ENCODE measurements at regions not wholly inside any gene's neighbourhood (a gene's known extent, or its start where the extent isn't known, plus 50 kb on each side); places are given as distances from the start of the nearest gene placed in this dataset.

DNA sequence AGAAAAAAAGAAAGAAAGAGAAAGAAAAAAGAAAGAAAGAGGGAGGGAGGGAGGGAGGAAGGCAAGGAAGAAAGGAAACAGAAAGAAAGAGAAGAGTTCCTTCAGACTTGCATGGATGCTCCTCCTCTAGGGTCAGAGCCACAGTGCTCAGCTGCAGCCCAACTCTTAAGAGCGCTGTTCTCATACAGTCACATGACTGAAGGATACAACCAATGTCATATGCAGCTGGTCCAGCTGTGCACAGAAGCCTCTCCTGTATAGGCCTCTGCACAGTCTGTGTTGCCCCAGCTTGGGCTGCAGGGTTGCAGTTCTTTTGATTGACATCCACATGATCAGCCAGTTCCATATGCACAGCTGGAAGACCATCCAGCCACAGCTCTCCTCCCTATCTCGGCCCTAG, 86.8 kb upstream of the CTNNB1 start:
- intact Hi-C loops (cut with micrococcal nuclease) = no loop called here
- H3K27ac ChIP-seq (ENCODE audit: extremely low read depth, low read depth, low read length) = no peak overlapping the region
- ChIA-PET CTCF (ENCODE audit: low intra/inter-chr PET ratio) (no interaction called here), POLR2A (interaction anchor here (0.5 kb wide), 1 partner anchor 1830 kb away, joined by 3 read pairs; no protein-coding TSS in a partner anchor)
- in situ Hi-C loops (cut with MboI) = no loop called here
- 0% methylated on average over 2 of the region's 2 CpGs for WGBS (ENCODE audit: insufficient coverage, low coverage, missing lambda C conversion rate)
- no peaks in the 10 kb centered on the region for H3K9me1 ChIP-seq (ENCODE audit: control insufficient read depth, insufficient read depth, low read length)
- H2AFZ ChIP-seq (ENCODE audit: low read depth, low read length) = no peak overlapping the region
- no TSS peak for BruUV-seq (replicated peaks)
- TF ChIP-seq, protein P1, sequence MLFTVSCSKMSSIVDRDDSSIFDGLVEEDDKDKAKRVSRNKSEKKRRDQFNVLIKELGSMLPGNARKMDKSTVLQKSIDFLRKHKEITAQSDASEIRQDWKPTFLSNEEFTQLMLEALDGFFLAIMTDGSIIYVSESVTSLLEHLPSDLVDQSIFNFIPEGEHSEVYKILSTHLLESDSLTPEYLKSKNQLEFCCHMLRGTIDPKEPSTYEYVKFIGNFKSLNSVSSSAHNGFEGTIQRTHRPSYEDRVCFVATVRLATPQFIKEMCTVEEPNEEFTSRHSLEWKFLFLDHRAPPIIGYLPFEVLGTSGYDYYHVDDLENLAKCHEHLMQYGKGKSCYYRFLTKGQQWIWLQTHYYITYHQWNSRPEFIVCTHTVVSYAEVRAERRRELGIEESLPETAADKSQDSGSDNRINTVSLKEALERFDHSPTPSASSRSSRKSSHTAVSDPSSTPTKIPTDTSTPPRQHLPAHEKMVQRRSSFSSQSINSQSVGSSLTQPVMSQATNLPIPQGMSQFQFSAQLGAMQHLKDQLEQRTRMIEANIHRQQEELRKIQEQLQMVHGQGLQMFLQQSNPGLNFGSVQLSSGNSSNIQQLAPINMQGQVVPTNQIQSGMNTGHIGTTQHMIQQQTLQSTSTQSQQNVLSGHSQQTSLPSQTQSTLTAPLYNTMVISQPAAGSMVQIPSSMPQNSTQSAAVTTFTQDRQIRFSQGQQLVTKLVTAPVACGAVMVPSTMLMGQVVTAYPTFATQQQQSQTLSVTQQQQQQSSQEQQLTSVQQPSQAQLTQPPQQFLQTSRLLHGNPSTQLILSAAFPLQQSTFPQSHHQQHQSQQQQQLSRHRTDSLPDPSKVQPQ (CRISPR knock-in tag; IDR thresholded peaks at IDR 0.05; ENCODE audit: borderline replicate concordance) = no peak
- TF ChIP-seq, protein P2, sequence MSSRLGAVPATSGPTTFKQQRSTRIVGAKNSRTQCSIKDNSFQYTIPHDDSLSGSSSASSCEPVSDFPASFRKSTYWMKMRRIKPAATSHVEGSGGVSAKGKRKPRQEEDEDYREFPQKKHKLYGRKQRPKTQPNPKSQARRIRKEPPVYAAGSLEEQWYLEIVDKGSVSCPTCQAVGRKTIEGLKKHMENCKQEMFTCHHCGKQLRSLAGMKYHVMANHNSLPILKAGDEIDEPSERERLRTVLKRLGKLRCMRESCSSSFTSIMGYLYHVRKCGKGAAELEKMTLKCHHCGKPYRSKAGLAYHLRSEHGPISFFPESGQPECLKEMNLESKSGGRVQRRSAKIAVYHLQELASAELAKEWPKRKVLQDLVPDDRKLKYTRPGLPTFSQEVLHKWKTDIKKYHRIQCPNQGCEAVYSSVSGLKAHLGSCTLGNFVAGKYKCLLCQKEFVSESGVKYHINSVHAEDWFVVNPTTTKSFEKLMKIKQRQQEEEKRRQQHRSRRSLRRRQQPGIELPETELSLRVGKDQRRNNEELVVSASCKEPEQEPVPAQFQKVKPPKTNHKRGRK (tag; IDR thresholded peaks at IDR 0.05) = peak; percentile 78
- TF ChIP-seq, protein P3, sequence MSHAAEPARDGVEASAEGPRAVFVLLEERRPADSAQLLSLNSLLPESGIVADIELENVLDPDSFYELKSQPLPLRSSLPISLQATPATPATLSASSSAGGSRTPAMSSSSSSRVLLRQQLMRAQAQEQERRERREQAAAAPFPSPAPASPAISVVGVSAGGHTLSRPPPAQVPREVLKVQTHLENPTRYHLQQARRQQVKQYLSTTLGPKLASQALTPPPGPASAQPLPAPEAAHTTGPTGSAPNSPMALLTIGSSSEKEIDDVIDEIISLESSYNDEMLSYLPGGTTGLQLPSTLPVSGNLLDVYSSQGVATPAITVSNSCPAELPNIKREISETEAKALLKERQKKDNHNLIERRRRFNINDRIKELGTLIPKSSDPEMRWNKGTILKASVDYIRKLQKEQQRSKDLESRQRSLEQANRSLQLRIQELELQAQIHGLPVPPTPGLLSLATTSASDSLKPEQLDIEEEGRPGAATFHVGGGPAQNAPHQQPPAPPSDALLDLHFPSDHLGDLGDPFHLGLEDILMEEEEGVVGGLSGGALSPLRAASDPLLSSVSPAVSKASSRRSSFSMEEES (CRISPR knock-in tag; IDR thresholded peaks at IDR 0.05) = peak; percentile 74
- TF ChIP-seq, protein P4, sequence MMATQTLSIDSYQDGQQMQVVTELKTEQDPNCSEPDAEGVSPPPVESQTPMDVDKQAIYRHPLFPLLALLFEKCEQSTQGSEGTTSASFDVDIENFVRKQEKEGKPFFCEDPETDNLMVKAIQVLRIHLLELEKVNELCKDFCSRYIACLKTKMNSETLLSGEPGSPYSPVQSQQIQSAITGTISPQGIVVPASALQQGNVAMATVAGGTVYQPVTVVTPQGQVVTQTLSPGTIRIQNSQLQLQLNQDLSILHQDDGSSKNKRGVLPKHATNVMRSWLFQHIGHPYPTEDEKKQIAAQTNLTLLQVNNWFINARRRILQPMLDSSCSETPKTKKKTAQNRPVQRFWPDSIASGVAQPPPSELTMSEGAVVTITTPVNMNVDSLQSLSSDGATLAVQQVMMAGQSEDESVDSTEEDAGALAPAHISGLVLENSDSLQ (IDR thresholded peaks at IDR 0.05) = 0 out of 2 replicates have a peak, but pooled peaks have one; percentile 20
- H3K4me2 ChIP-seq (ENCODE audit: insufficient read depth, low read length) = no peak overlapping the region
- peak overlapping the region in 1 of 2 experiments; percentile 51; a peak in 1 of 4 replicates for H3K9ac ChIP-seq (ENCODE audit: insufficient read depth in 1 of 2, low read depth in 2 of 2, low read length in 2 of 2)
- H3K79me2 ChIP-seq (ENCODE audit: control insufficient read depth, insufficient read depth, low read length) = no peaks in the 10 kb centered on the region
- DNase-seq (ENCODE audit: extremely low read depth in 1 of 4, low spot score in 3 of 4) (no peak), ATAC-seq (no peak), FAIRE-seq (no peak)
- H3K36me3 ChIP-seq (ENCODE audit: control insufficient read depth, insufficient read depth, low read length) = no peaks in the 10 kb centered on the region
- H3K4me3 ChIP-seq = no peak overlapping the region
- H3K4me1 ChIP-seq (replicated peaks in 1 of 2; ENCODE audit: control insufficient read depth in 2 of 2, insufficient read depth in 2 of 2, low read length in 2 of 2) = peaks cover 7 to 9% of the 10 kb centered on the region in 2 experiments
- no peaks in the 10 kb centered on the region for H4K20me1 ChIP-seq (replicated peaks; ENCODE audit: control insufficient read depth, insufficient read depth, low read length)
- H3K9me3 ChIP-seq (replicated peaks; ENCODE audit: control insufficient read depth, insufficient read depth, low read depth, low read length) = no peaks in the 10 kb centered on the region
- peaks cover 4 to 22% of the 10 kb centered on the region in 2 experiments; a peak in 3 of 5 replicates for H3K27me3 ChIP-seq (ENCODE audit: control insufficient read depth in 2 of 2, insufficient read depth in 2 of 2, low read length in 2 of 2)
